ENCODE measurements at regions not wholly inside any gene's neighbourhood (a gene's known extent, or its start where the extent isn't known, plus 50 kb on each side); places are given as distances from the start of the nearest gene placed in this dataset.

DNA sequence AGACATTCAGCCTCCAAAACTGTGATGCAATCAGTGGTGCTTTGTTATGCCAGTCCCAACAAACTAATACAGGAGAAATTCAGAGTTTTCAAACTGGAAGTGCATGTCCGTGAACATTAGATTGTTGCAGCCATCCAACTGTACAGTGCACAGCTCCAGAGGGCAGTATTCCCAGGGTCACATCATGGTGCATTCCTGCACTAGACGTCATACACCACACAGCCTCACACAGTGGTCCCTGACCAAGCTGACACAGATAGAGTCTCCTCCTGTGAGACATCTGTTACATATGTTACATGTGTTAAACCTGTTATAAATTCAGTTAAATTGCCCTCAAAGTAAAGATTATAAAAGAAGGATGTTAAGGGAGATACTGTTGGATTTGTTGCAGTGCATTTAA lies 209.0 kb downstream of the LRRN1 start:
- Histone ChIP-seq H3K4me1 (no peaks in the 10 kb centered on the region), H3K27me3 (ENCODE audit: low read depth) (no peaks in the 10 kb centered on the region), H3K9me3 (no peaks in the 10 kb centered on the region), H3K36me3 (no peaks in the 10 kb centered on the region), H3K27ac (no peak overlapping the region), H3K4me3 (no peak overlapping the region)
- no peak for ATAC-seq
- intact Hi-C loops (cut with DNase I) = no loop called here
- no peak for DNase-seq
- no peak for TF ChIP-seq CTCF (IDR thresholded peaks at IDR 0.05)

DNA sequence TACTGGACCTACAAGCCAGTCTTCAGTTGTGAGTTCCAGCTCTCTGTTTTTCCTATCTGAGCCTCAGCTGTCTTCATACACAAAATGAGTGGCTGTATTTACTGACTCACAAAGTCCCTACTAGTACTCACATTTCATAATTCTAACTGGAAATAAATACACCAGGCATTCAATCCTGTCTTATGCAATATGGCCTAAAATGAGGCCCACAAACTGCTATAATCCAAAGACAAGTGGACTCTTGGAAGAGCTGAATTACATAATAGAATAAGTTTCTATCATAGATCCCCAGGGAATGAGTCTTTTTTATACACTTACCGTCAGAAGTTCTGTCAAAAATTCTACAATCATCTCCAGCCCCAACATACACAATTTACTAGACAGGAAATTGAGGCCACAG lies 211.9 kb downstream of the LRRN1 start:
- DNase-seq = no peak
- intact Hi-C loops (cut with DNase I) = no loop called here
- Histone ChIP-seq H3K27me3 (ENCODE audit: low read depth) (no peaks in the 10 kb centered on the region), H3K4me1 (no peaks in the 10 kb centered on the region), H3K4me3 (no peak overlapping the region), H3K9me3 (no peaks in the 10 kb centered on the region), H3K36me3 (no peaks in the 10 kb centered on the region), H3K27ac (no peak overlapping the region)
- no peak for ATAC-seq
- TF ChIP-seq CTCF (IDR thresholded peaks at IDR 0.05) = no peak

DNA sequence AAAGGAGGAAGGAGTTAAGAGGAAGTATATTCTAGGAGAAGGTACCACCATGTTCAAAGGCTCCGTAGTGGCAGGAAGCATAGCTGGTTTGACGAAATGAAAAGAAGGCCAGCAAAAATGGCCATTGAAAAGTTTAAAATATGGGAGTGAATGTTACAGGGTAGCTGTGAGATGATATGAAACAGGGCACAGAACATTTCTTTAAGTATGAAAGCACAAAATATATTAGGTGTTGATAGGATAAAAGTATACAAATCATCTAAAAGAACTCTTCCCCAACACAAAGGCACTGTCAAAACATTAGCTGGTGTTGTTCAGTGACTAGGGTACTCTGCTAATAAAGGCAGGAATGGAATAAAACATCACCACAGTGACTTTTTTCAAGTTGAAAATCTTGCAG lies 216.2 kb downstream of the LRRN1 start:
- no peaks in the 10 kb centered on the region for H3K36me3 ChIP-seq
- no peak for TF ChIP-seq CTCF (IDR thresholded peaks at IDR 0.05)
- H3K27me3 ChIP-seq (ENCODE audit: low read depth) = no peaks in the 10 kb centered on the region
- no peak for ATAC-seq
- intact Hi-C loops (cut with DNase I) = no loop called here
- no peak overlapping the region for H3K4me3 ChIP-seq
- H3K9me3 ChIP-seq = no peaks in the 10 kb centered on the region
- no peak for DNase-seq
- H3K27ac ChIP-seq = no peak overlapping the region
- no peaks in the 10 kb centered on the region for H3K4me1 ChIP-seq

DNA sequence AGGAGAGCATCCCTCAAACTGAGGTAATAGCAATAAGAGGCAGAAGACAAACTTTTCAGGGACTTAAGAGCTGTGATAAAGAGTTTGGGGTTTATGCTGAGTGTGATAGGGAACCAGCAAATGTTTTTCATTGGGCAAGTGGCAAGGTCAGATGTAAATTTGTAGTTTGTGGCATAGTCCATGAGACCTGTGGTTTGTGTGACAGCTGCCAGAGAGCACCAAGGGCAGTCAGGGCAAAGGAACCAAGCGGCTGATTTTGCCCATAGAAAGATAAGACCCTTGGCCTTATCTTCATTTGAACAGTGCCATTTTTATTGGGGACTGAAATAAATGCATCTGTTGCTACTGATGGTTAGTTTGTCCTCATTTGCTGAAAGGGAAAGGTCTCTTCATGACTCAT lies 220.3 kb downstream of the LRRN1 start:
- Histone ChIP-seq H3K27me3 (ENCODE audit: low read depth) (no peaks in the 10 kb centered on the region), H3K4me1 (no peaks in the 10 kb centered on the region), H3K4me3 (no peak overlapping the region), H3K36me3 (no peaks in the 10 kb centered on the region), H3K9me3 (no peaks in the 10 kb centered on the region), H3K27ac (no peak overlapping the region)
- DNase-seq (no peak), ATAC-seq (no peak)
- TF ChIP-seq CTCF (IDR thresholded peaks at IDR 0.05) = no peak
- intact Hi-C loops (cut with DNase I) = no loop called here

GRCh38 chr3:4021162-4021561 lies 221.9 kb downstream of the LRRN1 start:
- Histone ChIP-seq H3K4me1 (no peaks in the 10 kb centered on the region), H3K4me3 (no peak overlapping the region), H3K27ac (no peak overlapping the region), H3K9me3 (no peaks in the 10 kb centered on the region), H3K36me3 (no peaks in the 10 kb centered on the region), H3K27me3 (ENCODE audit: low read depth) (no peaks in the 10 kb centered on the region)
- ATAC-seq = no peak
- no peak for TF ChIP-seq CTCF (IDR thresholded peaks at IDR 0.05)
- DNase-seq = no peak
- intact Hi-C loops (cut with DNase I) = no loop called here

- DNase-seq (no peak), ATAC-seq (no peak)
- no peak for TF ChIP-seq CTCF (IDR thresholded peaks at IDR 0.05)
- Histone ChIP-seq H3K36me3 (no peaks in the 10 kb centered on the region), H3K27me3 (ENCODE audit: low read depth) (no peaks in the 10 kb centered on the region), H3K9me3 (no peaks in the 10 kb centered on the region), H3K4me1 (no peaks in the 10 kb centered on the region), H3K27ac (no peak overlapping the region), H3K4me3 (no peak overlapping the region)
- intact Hi-C loops (cut with DNase I) = no loop called here
Observed at GRCh38 chr3:4029135-4029534, 229.9 kb downstream of the LRRN1 start.

All from lower lobe of right lung (tissue), 2 donors.